ENCODE measurements at regions not wholly inside any gene's neighbourhood (a gene's known extent, or its start where the extent isn't known, plus 50 kb on each side); places are given as distances from the start of the nearest gene placed in this dataset.
"Not testable (repeated sequence)": the region's sequence is repeated elsewhere in the genome, so short reads cannot be mapped to it uniquely, and the experiment has no call there.

DNA sequence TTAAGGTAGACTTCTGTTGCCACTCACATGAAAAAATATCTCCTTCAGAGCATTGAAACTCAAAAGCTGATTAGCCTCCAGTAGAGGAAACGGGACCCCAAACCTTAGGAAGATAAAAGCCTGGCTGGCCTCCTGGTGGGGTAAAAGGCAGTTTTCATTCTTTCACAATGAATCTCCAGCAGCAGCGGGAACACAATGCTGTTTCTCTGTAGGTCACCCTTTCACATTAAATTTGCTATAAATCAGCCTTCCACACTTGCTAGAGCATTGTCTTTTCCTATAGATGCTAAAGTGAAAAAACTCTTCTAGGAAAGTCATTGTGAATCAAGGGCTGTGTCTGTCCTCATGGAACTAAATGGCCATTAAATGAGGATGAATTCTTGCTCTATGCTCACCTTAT is 207.3 kb upstream of the MAGEB2 start:
- no peak for DNase-seq (ENCODE audit: low read depth)

DNA sequence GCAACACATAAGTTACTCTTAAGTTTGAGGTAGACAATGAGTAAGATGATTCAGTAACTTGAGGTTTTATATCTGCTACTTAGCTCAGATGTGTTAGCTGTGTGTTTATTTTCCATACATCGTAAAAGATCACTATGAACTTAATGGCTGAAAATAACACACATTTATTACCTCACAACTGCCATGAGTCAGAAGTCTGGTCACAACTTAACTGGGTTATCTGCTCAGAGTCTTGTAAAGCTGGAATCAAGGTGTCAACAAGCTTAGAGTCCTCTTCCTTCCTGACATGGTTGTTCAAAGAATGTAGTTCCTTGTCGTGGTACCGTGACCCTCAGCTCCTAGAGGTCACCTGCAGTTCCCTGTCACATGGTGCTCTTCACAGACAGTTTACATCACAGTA is 204.9 kb upstream of the MAGEB2 start:
- no peak for DNase-seq (ENCODE audit: low read depth)

DNA sequence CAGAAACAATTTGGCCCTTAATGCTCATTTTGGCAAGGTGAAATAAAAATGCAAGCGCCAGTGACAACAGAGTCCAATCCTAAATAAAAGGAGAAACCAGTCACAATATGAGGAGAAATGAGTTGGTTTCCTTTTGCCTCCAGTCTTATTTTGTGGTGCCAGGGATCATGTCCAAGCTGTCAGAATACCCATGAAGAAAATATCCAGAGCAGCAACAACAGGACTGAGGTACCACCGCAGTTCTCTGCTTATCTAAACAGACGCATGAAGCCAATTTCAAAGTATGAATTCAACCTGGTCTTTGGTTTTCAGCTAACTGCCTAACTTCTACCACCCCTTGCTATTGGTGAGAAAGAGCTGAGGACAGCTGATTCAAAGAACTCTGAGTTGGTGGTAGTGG is 199.9 kb upstream of the MAGEB2 start:
- no peak for DNase-seq (ENCODE audit: low read depth)

DNA sequence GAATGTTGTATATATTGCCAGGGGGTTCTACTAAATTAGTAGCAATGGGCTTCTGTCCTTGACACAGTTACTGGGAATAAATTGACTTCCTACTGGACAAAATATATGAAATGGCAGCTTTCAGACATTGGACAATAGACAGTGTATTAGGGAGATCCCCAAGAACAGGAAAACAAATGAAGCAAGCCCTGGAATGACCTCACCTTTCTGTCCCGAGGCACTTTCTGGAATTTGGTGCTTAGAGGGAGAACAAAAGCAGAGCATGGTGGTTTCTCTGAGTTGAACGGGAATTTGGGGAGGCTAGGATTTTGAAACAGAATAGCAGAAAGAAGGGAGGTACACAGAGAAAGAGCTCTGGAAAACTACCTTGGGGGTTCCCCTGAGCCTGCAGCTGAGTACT is 187.7 kb upstream of the MAGEB2 start:
- DNase-seq (ENCODE audit: low read depth) = no peak

DNA sequence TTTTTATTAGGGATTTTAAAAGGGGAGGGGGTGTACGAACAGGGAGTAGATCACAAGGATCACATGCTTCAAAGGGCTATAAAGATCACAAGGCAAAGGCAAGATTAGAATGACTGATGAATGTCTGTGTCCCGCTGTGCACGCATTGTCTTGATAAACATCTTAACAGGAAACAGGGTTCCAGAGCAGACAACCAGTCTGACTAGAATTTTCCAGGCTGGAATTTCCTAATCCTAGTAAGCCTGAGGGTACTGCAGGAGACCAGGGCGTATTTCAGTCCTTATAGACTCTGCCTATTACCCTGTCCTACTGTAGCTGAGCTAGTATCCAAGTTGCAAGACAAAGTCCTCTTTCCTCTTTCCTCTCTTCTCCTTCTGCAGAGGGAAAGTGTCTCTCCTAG is 179.0 kb upstream of the MAGEB2 start:
- DNase-seq (ENCODE audit: low read depth) = not testable (repeated sequence)

DNA sequence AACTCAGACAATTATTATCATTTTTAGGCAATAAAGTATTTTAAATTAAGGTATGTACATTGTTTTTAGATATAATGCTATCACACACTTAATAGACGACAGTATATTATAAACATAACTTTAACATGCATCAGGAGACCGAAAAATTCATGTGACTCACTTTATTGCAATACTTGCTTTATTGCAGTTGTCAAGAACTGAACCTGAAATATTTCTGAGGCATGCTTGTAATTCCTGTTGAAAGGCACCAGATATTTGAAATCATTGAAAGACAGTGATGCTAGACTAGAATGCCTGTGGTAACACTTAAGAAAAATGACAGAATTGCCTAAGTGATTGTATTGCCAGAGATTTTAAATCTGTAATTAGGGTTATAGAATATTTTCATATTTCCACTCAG is 175.6 kb upstream of the MAGEB2 start:
- DNase-seq (ENCODE audit: low read depth) = no peak

DNA sequence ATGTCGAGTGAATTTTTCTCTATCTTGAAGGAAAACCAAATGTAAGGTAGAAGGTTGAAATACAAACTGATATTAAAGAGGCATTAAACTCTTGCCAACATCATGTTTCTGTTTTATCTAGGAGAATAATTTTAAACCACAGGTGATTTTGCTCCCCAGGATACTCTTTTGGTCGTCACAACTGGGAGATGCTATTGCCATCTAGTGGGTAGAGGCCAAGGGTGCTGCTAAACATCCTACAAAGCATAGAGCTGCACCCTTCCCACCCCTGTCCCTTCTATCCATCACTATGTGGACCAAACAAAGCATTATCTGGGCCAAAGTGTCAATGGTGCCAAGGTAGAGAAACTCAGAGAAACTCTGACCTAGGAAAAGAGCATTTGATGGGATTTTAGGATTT is 154.6 kb upstream of the MAGEB2 start:
- DNase-seq (ENCODE audit: low read depth) = no peak

DNA sequence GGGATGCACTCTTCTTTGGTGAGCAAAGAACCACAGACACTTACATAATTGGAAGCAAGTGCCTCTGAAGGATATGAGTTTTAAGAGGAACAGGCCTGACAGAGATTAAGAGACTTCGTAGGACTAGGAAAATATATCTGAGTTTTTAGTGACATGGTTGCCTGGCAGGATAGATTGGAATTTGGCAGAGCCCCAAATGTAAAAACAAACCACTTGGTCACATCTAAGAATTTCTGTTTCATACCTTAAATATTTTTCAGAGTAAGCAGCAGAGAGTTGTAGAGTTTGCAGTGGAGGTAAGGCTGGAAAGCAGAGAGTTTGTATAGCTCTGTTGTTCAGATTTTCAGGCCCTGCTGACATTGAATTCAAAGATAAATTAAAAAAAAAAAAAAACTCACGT is 150.1 kb upstream of the MAGEB2 start:
- no peak for DNase-seq (ENCODE audit: low read depth)

DNA sequence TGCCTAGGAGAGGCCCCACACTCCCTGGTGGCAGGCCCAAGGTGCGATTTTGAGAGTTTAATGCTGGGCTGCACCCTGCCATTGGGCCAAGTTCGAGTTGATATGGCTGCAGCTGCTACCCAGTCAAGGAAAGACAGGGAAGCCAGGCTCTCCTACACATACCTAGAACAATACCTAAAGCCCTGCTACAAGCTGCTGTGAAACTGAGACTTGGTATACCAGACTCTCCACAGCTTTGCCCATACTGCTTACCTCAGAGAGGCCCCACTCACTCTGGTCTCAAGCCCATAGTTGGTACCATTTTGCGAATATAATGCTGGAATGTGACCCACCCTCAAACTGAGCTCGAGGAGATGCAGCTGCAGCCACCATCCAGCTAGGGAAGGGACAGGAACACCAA is 147.7 kb upstream of the MAGEB2 start:
- DNase-seq (ENCODE audit: low read depth) = no peak

DNA sequence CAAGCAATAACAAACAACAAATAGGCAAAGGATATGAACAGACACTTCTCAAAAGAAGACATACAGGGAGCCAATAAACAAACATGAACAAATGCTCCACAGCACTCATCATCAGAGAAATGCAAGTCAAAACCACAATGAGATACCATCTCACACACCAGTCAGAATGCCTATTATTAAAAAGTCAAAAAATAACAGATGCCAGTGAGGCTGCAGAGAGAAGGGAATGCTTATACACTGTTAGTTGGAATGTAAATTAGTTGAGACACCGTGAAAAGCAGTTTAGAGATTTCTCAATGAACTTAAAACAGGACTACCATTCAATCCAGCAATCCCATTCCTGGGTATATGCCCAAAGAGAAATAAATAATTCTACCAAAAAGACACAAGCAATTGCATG is 129.8 kb upstream of the MAGEB2 start:
- DNase-seq (ENCODE audit: low read depth) = no peak

DNA sequence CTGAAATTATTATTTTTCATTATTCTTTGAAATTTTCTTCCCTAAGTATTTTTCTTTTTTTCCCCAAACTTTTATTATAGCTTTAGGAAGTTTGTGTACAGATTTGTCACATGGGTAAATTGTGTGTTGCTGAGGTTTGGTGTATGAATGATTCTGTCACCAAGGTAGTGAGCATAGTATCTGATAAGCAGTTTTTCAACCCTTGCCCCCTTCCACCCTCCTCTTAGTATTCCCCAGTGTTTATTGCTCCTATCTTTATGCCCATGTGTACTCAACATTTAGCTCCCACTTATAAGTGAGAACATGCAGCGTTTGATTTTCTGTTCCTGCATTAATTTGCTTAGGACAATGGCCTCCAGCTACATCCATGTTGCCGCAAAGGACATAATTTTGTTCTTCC is 103.9 kb upstream of the MAGEB2 start:
- DNase-seq (ENCODE audit: low read depth) = no peak

DNA sequence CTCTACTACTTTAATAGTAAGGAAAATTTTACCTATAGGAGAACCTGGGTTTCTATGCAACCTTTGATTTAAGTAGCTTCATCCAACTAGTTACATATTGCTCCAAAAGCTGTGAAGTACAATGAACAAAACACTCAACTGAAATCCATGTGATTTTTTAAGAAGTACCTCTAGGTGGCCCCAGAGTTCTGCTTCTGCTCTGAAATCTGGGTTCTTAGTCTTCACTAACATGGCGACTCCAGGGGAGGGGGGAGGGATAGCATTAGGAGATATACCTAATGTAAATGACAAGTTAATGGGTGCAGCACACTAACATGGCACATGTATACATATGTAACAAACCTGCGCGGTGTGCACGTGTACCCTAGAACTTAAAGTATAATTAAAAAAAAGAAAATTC is 73.4 kb upstream of the MAGEB2 start:
- DNase-seq (ENCODE audit: low read depth) = peak; percentile 4

DNA sequence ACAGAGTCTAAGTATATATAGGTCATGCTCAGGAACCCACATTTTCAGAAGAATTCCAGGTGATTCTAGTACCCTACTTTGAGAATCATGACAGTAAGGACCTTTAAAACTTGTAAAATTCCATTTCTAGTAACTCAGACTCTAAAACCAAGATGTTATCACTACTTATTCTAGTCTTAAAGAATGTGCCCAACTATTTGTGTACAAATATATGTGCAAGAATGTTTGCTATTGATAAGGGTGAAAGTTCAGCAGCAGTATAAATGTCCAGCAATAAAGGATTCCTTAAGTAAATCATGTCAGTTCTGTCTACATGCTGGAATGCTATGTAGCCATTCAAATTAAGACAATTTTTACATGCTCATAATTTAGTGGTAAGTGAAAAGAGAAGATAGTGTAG is 71.1 kb upstream of the MAGEB2 start:
- no peak for DNase-seq (ENCODE audit: low read depth)

DNA sequence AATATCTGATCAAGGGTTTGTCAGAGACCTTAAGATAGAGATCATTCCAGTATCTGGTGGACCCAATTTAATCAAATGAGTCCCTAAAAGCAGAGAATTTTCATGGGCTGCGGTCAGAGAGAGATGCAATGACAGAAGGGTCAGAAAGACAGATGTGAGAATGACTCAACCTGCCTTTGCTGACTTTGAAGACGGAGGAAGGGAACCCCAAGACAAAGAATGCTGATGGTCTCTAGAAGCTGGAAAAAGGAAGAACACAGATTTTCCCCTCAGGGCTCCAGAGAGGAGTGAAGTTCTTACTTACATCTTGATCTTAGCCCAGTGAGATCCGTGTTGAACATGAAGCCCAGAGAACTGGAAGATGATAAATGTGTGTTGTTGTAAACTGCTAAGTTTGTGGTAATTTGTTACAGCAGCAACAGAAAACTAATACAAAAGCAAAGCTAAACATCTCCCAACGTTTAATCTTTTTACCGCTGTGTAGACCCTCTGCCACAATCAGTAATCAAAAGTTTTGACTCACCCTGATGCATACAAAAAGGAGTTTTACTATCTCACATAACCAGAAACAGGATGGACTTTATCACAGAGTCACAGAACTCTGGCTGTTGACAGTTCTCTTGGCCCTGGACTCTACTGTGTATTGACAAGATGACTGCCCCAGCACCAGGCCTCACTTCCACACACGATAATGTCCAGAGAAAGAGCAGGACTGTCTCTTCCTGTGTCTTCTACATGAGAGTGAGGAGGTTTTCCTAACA is 70.2 kb upstream of the MAGEB2 start:
- DNase-seq (ENCODE audit: low read depth) = no peak

DNA sequence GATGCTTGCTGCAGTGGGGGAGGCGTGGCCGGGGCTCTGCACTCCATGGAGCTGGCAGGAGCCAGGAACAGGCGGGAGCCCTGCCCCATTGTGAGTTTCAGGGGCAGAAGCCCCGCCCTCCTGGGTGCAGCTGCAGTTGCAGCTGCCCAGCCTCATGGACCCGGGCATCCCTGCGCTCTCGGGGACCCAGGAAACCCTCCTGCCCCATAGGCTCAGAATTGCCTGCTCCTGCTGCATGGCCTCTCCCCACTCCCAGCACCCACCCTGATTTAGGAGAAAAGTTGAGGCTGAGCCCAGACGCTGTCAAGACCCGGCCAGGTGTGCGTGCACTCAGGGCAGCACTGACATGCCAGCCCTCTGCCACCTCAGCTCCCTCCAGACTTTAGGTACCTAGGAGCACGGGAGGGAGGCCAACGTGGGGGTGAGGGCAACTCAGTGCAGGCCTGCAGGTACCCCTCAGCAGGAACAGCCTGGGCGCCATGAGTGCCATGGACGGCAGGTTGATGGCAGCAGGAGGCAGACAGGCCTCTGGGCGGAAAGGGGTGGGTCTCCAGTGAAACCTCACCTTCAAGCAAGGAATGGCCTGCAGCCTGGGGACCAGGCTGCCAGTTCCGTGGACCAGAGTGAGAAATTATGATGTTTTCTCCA is 67.2 kb upstream of the MAGEB2 start:
- DNase-seq (ENCODE audit: low read depth) = no peak

DNA sequence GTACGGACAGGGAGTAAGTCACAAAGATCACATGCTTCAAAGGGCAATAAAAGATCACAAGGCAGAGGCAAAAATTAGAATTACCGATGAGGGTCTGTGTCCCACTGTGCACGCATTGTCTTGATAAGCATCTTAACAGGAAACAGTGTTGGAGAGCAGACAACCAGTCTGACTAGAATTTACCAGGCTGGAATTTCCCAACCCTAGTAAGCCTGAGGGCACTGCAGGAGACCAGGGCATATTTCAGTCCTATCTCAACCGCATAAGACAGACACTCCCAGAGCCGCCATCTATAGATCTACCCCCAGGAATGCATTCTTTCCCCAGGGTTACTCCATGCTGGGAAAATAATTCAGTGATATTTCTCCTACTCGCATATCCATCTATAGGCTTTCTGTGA is 66.2 kb upstream of the MAGEB2 start:
- peak; percentile 5 for DNase-seq (ENCODE audit: low read depth)

DNA sequence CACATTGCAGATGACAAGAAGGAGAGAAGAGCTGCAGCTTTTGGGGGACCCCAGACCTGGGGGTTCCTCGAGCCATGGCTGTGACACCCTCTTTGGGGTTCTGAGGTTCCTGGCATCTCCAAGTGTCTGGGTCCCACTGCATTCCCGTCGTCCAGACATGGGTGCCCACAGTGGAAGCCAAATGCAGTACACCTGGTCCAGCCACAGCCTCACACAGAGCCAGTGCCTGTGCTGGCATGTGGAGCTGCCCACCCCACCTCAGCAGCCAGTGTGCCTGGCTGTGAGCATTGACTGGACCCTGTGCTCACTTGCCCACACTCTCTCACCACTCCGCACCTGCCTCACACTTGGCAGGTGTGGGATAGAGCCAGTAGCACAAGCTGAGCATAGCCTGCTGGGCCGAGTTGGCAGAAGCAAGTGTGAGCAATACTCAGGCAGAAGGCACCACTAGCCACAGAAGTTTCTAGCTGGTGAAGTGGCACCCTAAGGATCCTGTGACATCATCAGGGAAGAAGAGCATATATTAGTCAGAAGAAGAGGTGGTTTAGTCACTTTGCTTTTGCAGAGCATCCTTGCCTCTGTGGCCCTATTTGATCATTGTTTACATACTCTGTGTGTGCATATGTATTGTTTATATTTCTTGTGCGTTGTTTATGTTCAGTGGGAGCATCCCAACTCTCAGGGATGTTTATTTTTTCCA is 65.0 kb upstream of the MAGEB2 start:
- peak; percentile 2 for DNase-seq (ENCODE audit: low read depth)

DNA sequence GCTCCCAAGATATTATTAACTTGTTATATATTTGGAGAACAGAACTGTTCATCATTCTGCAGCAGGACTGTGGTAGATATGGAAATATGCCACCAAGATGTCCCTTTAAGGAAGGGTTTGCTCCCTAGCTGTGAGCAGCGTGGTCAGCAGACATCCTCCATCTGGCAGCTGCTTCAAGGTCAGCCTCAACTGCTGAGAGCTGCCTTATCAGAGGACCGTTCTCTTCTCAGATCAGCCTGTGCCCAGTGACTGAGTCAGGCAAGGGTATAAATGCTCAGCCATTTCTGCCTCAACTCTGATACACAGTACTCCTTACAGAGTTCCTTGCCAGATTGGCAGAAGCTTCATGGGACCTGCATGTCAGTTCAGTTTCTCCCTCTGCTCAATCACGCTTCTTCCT is 63.4 kb upstream of the MAGEB2 start:
- no peak for DNase-seq (ENCODE audit: low read depth)

DNA sequence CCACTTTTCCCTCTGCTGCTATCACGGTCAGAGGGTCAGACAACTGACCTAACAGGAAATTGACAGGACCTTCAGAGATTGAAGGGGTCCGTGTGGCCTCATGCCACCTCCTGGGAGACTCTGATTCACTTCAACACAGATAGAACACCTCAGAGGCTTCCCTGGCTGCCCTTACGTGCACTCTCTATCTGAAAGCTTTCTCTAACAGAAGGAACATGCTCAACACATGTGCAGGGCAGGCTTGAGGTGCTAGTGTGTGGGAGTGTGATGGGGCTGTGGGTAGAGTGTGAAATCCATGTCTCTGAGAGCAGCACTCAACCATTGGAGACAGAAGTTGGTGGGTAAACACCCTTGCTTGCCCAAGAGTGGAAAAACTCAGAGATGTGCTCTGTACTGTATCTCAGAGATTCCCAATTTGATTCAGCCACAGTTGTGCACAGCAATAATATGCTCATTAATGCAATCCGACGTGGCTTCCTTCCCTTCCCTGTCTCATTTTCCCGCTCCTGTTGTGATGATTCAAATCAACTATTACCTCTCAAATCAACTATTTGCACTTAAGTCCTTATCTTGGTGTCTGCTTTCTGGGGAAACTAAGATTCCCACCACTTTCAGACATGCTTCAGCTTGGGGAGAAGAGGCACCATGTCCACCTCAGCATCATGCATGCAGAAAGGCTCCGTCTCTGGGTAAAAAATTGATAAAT is 62.0 kb upstream of the MAGEB2 start:
- no peak for DNase-seq (ENCODE audit: low read depth)

DNA sequence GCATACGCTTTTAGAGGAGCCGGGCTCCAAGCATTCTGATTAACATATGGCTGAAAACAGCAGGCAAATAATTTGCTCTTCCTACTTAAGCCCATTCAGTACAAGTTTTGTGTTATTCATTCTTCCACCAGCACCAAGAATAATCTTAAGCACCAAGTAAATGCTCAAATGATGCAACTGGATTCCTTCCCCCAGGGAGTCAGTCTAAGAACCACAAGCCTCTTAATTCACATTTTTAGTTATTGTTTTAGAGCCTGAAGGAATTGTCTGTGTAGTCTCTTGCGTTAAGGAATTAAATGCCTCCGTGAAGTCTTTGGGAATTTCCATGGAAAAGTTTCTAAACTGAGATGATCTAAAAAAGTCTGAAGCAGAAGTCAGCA is 61.5 kb upstream of the MAGEB2 start:
- DNase-seq (ENCODE audit: low read depth) = no peak

DNA sequence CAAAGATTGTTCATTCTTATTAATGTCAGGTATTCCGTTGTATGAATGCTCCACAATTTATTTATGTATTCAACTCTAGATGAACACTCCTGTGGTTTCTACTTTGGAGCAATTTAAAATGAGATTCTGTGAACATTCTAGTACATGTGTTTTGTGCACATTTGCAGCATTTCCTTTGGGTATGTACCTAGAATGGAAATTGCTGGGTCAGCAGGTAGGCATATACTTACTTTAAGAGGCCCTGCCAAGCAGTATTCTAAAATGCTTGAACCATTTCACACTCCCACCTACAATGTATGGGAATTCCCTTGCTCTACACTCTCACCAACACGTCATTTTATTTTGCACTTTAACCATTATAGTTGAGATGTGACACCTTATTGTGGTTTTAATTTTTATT is 59.4 kb upstream of the MAGEB2 start:
- no peak for DNase-seq (ENCODE audit: low read depth)

DNA sequence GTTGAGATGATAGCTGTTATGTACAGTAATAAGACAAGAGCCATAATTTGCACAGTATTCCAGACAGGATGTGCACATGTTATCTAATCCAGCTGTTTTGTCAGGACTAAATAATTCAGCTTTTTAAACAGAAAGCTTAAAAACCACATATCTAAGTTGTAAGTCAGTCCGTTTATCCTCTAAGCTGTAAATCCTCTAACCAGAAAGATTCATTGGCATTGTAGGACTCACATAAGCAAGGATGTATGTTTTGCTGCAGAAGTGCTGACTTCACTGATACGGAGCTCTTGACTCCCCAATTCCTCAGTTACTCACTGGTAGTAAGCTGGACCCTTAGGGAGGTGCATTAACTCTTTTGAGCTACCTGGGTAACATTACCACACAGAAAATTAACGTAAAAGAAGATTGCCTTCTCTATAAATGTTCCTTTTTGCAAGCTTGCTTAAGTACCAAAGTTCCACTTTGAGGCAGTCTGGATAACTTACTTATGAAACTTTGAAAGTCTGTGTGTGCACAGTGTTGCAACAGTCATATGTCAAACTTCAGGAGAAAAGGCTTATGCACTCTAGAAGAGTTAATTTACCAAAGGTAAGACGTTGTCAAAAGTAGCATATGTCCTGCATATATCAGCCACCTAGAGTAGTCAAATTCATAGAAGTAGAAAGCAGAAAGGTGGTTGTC is 58.3 kb upstream of the MAGEB2 start:
- DNase-seq (ENCODE audit: low read depth) = no peak
